Astrocyte of the cerebellum (primary cell): ENCODE measurements at regions not wholly inside any gene's neighbourhood (a gene's known extent, or its start where the extent isn't known, plus 50 kb on each side); places are given as distances from the start of the nearest gene placed in this dataset.

Experiments used
- DNase-seq: peaks from one replicate; pipeline ENCODE4 v3.0.0-alpha.2; 2011; ENCODE audit warnings: low read depth
- H3K4me3 ChIP-seq: 2 replicates; pipeline ENCODE4 v1.5.1; 2011; ENCODE audit warnings: mild to moderate bottlenecking, low read depth, low read length, moderate library complexity
- in situ Hi-C: cut with HindIII; loops from 2 replicates; pipeline ENCODE4 v1.10.0; 2017; ENCODE audit warnings: low sequenced_read_pairs
- TF ChIP-seq, protein P1 (sequence below): IDR thresholded peaks from 2 replicates; pipeline ENCODE4 v1.5.1; 2012; ENCODE audit warnings: low read length, low read depth, moderate library complexity, mild to moderate bottlenecking; ENCODE audit errors: missing control alignments

DNA sequence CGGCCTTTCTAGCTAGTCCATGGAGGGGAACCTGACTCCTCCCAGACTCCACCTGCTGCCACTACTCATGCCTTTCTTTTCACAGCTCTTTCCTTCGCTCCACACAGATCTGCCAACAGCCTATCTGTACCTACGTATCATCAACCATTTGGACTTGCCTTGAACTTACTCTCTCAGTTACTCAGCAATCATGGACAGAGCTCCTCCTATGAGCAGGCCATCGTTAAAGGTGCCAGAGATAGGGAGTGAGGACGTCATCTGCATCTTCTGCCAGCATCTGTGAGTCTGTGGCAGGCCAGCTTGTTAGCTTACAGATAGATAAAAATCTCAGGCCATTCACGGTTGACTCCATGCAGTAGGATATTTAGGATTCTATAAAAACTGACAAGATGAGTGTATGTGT lies 162.9 kb upstream of the ZBED5 start:
- in situ Hi-C loops: loop anchor here (5.0 kb wide), 1 partner anchor 78 kb away; no protein-coding TSS in a partner anchor
- no peak for DNase-seq
- TF ChIP-seq, protein P1, sequence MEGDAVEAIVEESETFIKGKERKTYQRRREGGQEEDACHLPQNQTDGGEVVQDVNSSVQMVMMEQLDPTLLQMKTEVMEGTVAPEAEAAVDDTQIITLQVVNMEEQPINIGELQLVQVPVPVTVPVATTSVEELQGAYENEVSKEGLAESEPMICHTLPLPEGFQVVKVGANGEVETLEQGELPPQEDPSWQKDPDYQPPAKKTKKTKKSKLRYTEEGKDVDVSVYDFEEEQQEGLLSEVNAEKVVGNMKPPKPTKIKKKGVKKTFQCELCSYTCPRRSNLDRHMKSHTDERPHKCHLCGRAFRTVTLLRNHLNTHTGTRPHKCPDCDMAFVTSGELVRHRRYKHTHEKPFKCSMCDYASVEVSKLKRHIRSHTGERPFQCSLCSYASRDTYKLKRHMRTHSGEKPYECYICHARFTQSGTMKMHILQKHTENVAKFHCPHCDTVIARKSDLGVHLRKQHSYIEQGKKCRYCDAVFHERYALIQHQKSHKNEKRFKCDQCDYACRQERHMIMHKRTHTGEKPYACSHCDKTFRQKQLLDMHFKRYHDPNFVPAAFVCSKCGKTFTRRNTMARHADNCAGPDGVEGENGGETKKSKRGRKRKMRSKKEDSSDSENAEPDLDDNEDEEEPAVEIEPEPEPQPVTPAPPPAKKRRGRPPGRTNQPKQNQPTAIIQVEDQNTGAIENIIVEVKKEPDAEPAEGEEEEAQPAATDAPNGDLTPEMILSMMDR: no peak
- no peak overlapping the region for H3K4me3 ChIP-seq

GRCh38 chr11:11020219-11020726 lies 162.4 kb upstream of the ZBED5 start:
- H3K4me3 ChIP-seq: no peak overlapping the region
- DNase-seq: no peak
- TF ChIP-seq, protein P1: no peak
- in situ Hi-C loops: loop anchor here (5.0 kb wide), 1 partner anchor 78 kb away; no protein-coding TSS in a partner anchor

GRCh38 chr11:11016943-11017342 lies 159.1 kb upstream of the ZBED5 start:
- in situ Hi-C loops: no loop called here
- TF ChIP-seq, protein P1: no peak

GRCh38 chr11:11016068-11016467 lies 158.2 kb upstream of the ZBED5 start:
- DNase-seq: no peak
- TF ChIP-seq, protein P1: no peak
- in situ Hi-C loops: no loop called here

More at GRCh38 chr11:11016943-11017342, 159.1 kb upstream of the ZBED5 start:
- no peak overlapping the region for H3K4me3 ChIP-seq
- no peak for DNase-seq

DNA sequence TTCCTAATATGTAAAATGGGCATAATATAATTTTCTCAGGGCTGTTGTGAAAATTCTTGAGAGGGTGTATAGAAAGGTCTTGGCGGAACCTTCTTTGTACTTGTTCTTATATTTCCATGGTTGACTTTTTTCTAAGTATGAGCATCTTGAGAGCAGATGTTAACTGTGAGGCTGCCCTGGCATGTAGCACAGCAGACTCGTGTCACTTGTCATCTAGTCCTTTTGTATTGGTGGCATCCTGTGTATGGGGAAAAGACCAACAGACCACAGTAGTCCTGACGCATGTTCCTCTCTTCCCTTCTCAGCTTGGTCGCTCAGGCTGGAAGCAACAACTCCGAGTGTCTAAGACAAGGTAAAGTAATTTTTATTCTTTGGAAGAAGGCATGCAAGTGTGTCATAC lies 153.8 kb upstream of the ZBED5 start:
- H3K4me3 ChIP-seq: no peak overlapping the region
- DNase-seq: no peak
- TF ChIP-seq, protein P1: no peak
- in situ Hi-C loops: no loop called here

More at GRCh38 chr11:11016068-11016467, 158.2 kb upstream of the ZBED5 start:
- H3K4me3 ChIP-seq: no peak overlapping the region

GRCh38 chr11:11010624-11011127 lies 152.8 kb upstream of the ZBED5 start:
- in situ Hi-C loops: no loop called here
- TF ChIP-seq, protein P1: peak; percentile 19
- no peak for DNase-seq
- no peak overlapping the region for H3K4me3 ChIP-seq
